IMR-90 (cell line): ENCODE measurements at regions not wholly inside any gene's neighbourhood (a gene's known extent, or its start where the extent isn't known, plus 50 kb on each side); places are given as distances from the start of the nearest gene placed in this dataset.

Experiments
- ATAC-seq: fragments of 200-7000 bp; cut with Tn5 transposase; 2 replicates; pipeline ENCODE4 v1.9.1; 2020; ENCODE audit warnings: low read depth, mild to moderate bottlenecking, moderate library complexity
- BruUV-seq: library from RNA; stranded (reverse); fragments of 400-500 nt; replicated peaks from 2 replicates; lab custom pipeline; 2021; lab: Mats Ljungman, UMichigan
- CTCF ChIA-PET: fragments of 300-600 bp; formaldehyde crosslinking; extraction: SDS; loops from one replicate; lab custom pipeline; 2021; ENCODE audit warnings: antibody characterized with exemption; lab: Yijun Ruan, JAX
- POLR2A ChIA-PET: fragments of 300-600 bp; sonication (Branson Sonifier 250); formaldehyde crosslinking; loops from one replicate; lab custom pipeline; 2022; ENCODE audit warnings: antibody characterized with exemption; ENCODE audit not compliant: unreplicated experiment; lab: Charles Lee
- DNase-seq: peaks from one replicate; pipeline ENCODE4 v3.0.0; 2013
- H2AFZ ChIP-seq: replicated peaks from 2 replicates; pipeline ENCODE3; 2013; ENCODE audit warnings: low read length, mild to moderate bottlenecking; ENCODE audit not compliant: poor library complexity
- H2AK5ac ChIP-seq: 2 replicates; pipeline ENCODE4 v1.6.1; 2013; ENCODE audit warnings: low read depth, low read length, inconsistent platforms
- H2AK9ac ChIP-seq: replicated peaks from 2 replicates; pipeline ENCODE3; 2013; ENCODE audit warnings: mild to moderate bottlenecking, low read depth, low read length, moderate library complexity; ENCODE audit not compliant: poor library complexity
- H2BK120ac ChIP-seq: 2 replicates; pipeline ENCODE4 v1.6.1; 2013; ENCODE audit warnings: low read depth, low read length, inconsistent platforms
- H2BK15ac ChIP-seq: 3 replicates; pipeline ENCODE4 v1.6.1; 2013; ENCODE audit warnings: low read depth, low read length, inconsistent platforms
- H2BK20ac ChIP-seq: 2 replicates; pipeline ENCODE4 v1.6.1; 2013; ENCODE audit warnings: low read depth, mild to moderate bottlenecking, inconsistent platforms, low read length, moderate library complexity
- H2BK5ac ChIP-seq: 2 replicates; pipeline ENCODE4 v1.6.1; 2013; ENCODE audit warnings: mild to moderate bottlenecking, low read depth, low read length, inconsistent platforms; ENCODE audit not compliant: poor library complexity, severe bottlenecking
- H3K14ac ChIP-seq: replicated peaks from 2 replicates; pipeline ENCODE4 v1.6.1; 2013; ENCODE audit warnings: low read depth, low read length, inconsistent platforms
- H3K18ac ChIP-seq: 2 replicates; pipeline ENCODE4 v1.6.1; 2013; ENCODE audit warnings: low read depth, low read length, control low read depth
- H3K23ac ChIP-seq: 2 replicates; pipeline ENCODE4 v1.6.1; 2013; ENCODE audit warnings: low read depth, low read length, inconsistent platforms
- H3K27ac ChIP-seq: 2 replicates; pipeline ENCODE4 v1.5.1; 2013; ENCODE audit warnings: mild to moderate bottlenecking, control low read depth, low read length; ENCODE audit not compliant: insufficient read depth
- H3K27me3 ChIP-seq: 2 replicates; pipeline ENCODE4 v1.6.1; 2013; ENCODE audit warnings: low read length; ENCODE audit not compliant: control insufficient read depth, insufficient read depth
- H3K36me3 ChIP-seq: 2 replicates; pipeline ENCODE4 v1.6.1; 2013; ENCODE audit warnings: low read length, mixed read lengths; ENCODE audit not compliant: control insufficient read depth, insufficient read depth
- H3K4ac ChIP-seq: 2 replicates; pipeline ENCODE4 v1.6.1; 2013; ENCODE audit warnings: low read depth, low read length, inconsistent platforms
- H3K4me1 ChIP-seq: 2 replicates; pipeline ENCODE4 v1.6.1; 2013; ENCODE audit warnings: low read length, mixed read lengths; ENCODE audit not compliant: control insufficient read depth, insufficient read depth
- H3K4me2 ChIP-seq: 2 replicates; pipeline ENCODE4 v1.6.1; 2013; ENCODE audit warnings: low read depth, mild to moderate bottlenecking, control low read depth, low read length, moderate library complexity
- H3K4me3 ChIP-seq: 2 replicates; pipeline ENCODE4 v1.5.1; 2013; ENCODE audit warnings: low read depth, mild to moderate bottlenecking, control low read depth, low read length, moderate library complexity; ENCODE audit not compliant: insufficient read depth
- H3K56ac ChIP-seq: 2 replicates; pipeline ENCODE4 v1.6.1; 2013; ENCODE audit warnings: low read length, inconsistent platforms; ENCODE audit not compliant: insufficient read depth; ENCODE audit errors: extremely low read depth
- H3K79me1 ChIP-seq, 2 experiments: 2 replicates each; pipeline ENCODE4 v1.6.1; 2013; ENCODE audit warnings: low read length in 2 of 2, inconsistent platforms in 1 of 2, low read depth in 1 of 2
- H3K9ac ChIP-seq: 2 replicates; pipeline ENCODE4 v1.6.1; 2013; ENCODE audit warnings: low read depth, low read length, control low read depth
- H3K9me1 ChIP-seq: 2 replicates; pipeline ENCODE4 v1.6.1; 2013; ENCODE audit warnings: low read length, inconsistent platforms; ENCODE audit not compliant: insufficient read depth
- H3K9me3 ChIP-seq: 2 replicates; pipeline ENCODE4 v1.6.1; 2013; ENCODE audit warnings: low read length; ENCODE audit not compliant: control insufficient read depth, insufficient read depth
- H4K20me1 ChIP-seq: 2 replicates; pipeline ENCODE4 v1.6.1; 2013; ENCODE audit warnings: low read length, inconsistent platforms; ENCODE audit not compliant: insufficient read depth
- H4K5ac ChIP-seq: 2 replicates; pipeline ENCODE4 v1.6.1; 2013; ENCODE audit warnings: mild to moderate bottlenecking, low read depth, low read length, control low read depth
- H4K8ac ChIP-seq, 2 experiments: 2 replicates each; pipeline ENCODE4 v1.6.1; 2013; ENCODE audit warnings: low read depth in 2 of 2, low read length in 2 of 2, control low read depth in 1 of 2, inconsistent platforms in 1 of 2
- H4K91ac ChIP-seq: 2 replicates; pipeline ENCODE4 v1.6.1; 2013; ENCODE audit warnings: low read depth, low read length, inconsistent platforms; ENCODE audit not compliant: insufficient read depth
- BHLHE40 ChIP-seq: fragments of 150-350 bp; IDR thresholded peaks from 2 replicates; pipeline ENCODE4 v1.6.1; 2016; ENCODE audit warnings: mild to moderate bottlenecking, low read depth, low read length
- CEBPB ChIP-seq: IDR thresholded peaks from 2 replicates; pipeline ENCODE4 v1.6.1; 2012; ENCODE audit warnings: low read depth, low read length, improper control_type of control experiment
- CHD1 ChIP-seq: IDR thresholded peaks from 2 replicates; pipeline ENCODE4 v1.6.1; 2012; ENCODE audit warnings: low read depth, low read length, improper control_type of control experiment
- ELK1 ChIP-seq: fragments of 150-350 bp; IDR thresholded peaks from 2 replicates; pipeline ENCODE4 v1.6.1; 2016; ENCODE audit warnings: low read depth, mild to moderate bottlenecking, low read length, moderate library complexity, borderline replicate concordance
- FOS ChIP-seq: fragments of 150-350 bp; IDR thresholded peaks from 2 replicates; pipeline ENCODE4 v1.6.1; 2016; ENCODE audit warnings: low read depth, low read length
- MAFK ChIP-seq: IDR thresholded peaks from 2 replicates; pipeline ENCODE4 v1.6.1; 2012; ENCODE audit warnings: low read depth, low read length, improper control_type of control experiment
- MAZ ChIP-seq: IDR thresholded peaks from 2 replicates; pipeline ENCODE4 v1.6.1; 2012; ENCODE audit warnings: low read depth, mild to moderate bottlenecking, low read length, improper control_type of control experiment, moderate library complexity, borderline replicate concordance
- MXI1 ChIP-seq: IDR thresholded peaks from 2 replicates; pipeline ENCODE4 v1.6.1; 2012; ENCODE audit warnings: low read depth, mild to moderate bottlenecking, low read length, moderate library complexity, borderline replicate concordance
- NFE2L2 ChIP-seq: fragments of 150-350 bp; IDR thresholded peaks from 2 replicates; pipeline ENCODE4 v1.6.1; 2016; ENCODE audit warnings: low read depth, mild to moderate bottlenecking, low read length
- POLR2A ChIP-seq: IDR thresholded peaks from 2 replicates; pipeline ENCODE4 v1.6.1; 2012; ENCODE audit warnings: mild to moderate bottlenecking, low read depth, low read length
- RAD21 ChIP-seq: IDR thresholded peaks from 2 replicates; pipeline ENCODE4 v1.6.1; 2012; ENCODE audit warnings: low read length, improper control_type of control experiment
- RCOR1 ChIP-seq: IDR thresholded peaks from 2 replicates; pipeline ENCODE4 v1.6.1; 2012; ENCODE audit warnings: mild to moderate bottlenecking, low read length, improper control_type of control experiment; ENCODE audit not compliant: insufficient replicate concordance
- RFX5 ChIP-seq: IDR thresholded peaks from 2 replicates; pipeline ENCODE4 v1.8.0; 2012; ENCODE audit warnings: low read depth, mild to moderate bottlenecking, low read length, moderate library complexity
- SMC3 ChIP-seq: fragments of 150-350 bp; IDR thresholded peaks from 2 replicates; pipeline ENCODE4 v1.6.1; 2016; ENCODE audit warnings: low read depth, mild to moderate bottlenecking, antibody characterized with exemption, low read length, moderate library complexity
- WGBS, 2 experiments: methylation state at CpG; one replicate each; pipeline versions ENCODE4 v1.1.5 to v1.1.7; 2013; ENCODE audit warnings: missing lambda C conversion rate in 2 of 2; ENCODE audit not compliant: insufficient read length in 1 of 2; ENCODE audit errors: extremely low coverage in 2 of 2; 5-methylcytosine and 5-hydroxymethylcytosine counted together
- dilution Hi-C: fragments of 300-500 bp; cut with HindIII; formaldehyde crosslinking; loops from one replicate; pipeline ENCODE4 v1.14.3; 2018; ENCODE audit warnings: low sequenced_read_pairs; ENCODE audit not compliant: unreplicated experiment
- in situ Hi-C: fragments of 300-500 bp; cut with MboI; formaldehyde crosslinking; loops from 3 replicates; pipeline ENCODE4 v1.14.3; 2019; ENCODE audit warnings: low sequenced_read_pairs, inconsistent platforms, mixed read lengths
- intact Hi-C: fragments of 100-400 bp; cut with micrococcal nuclease; formaldehyde crosslinking; loops from 2 replicates; pipeline ENCODE4 v1.10.0; 2022
- TF ChIP-seq, protein P1 (sequence below): fragments of 150-350 bp; IDR thresholded peaks from 2 replicates; pipeline ENCODE4 v1.6.1; 2017; ENCODE audit warnings: mild to moderate bottlenecking, antibody characterized with exemption, low read length, low read depth
- TF ChIP-seq, protein P2 (sequence below): conservative IDR thresholded peaks from 2 replicates; pipeline ENCODE4 v1.5.1; 2012; ENCODE audit warnings: mild to moderate bottlenecking, low read depth, low read length, improper control_type of control experiment

DNA sequence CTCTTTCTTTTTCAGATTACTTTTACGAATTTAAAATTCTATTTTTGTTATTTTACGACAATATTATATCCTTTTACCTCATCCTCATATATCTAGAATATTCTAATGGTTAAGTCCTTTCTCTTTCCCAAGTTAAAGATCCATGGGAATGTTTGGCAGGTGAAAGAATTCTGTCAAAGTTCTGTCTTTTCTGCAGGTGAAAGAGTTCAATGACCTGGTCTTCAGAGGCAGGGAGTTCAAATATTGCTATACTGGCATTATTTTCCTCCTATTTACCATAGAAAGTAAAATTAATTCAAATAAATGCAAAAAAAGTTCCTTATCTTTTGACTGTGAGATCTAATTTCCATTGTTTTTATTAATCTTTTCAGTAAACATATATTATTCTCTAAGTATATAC lies 194.3 kb downstream of the ARL4A start:
- no peak overlapping the region for H3K4me2 ChIP-seq
- no peak overlapping the region for H3K56ac ChIP-seq
- 100% methylated on average over 2 of the region's 2 CpGs; no CpG with 5 or more reads in 1 of the 2 experiments for WGBS, 2 experiments
- no peak overlapping the region for H4K5ac ChIP-seq
- BruUV-seq = no TSS peak
- intact Hi-C loops (loop anchor here (1.0 to 10.0 kb wide), 2 partner anchors 48 to 233 kb away; no protein-coding TSS in a partner anchor), in situ Hi-C loops (no loop called here), dilution Hi-C loops (no loop called here)
- no peaks in the 10 kb centered on the region for H3K27me3 ChIP-seq
- no peak overlapping the region for H2AK5ac ChIP-seq
- no peak overlapping the region for H3K4me3 ChIP-seq
- no peak for TF ChIP-seq MXI1
- TF ChIP-seq, protein P1, sequence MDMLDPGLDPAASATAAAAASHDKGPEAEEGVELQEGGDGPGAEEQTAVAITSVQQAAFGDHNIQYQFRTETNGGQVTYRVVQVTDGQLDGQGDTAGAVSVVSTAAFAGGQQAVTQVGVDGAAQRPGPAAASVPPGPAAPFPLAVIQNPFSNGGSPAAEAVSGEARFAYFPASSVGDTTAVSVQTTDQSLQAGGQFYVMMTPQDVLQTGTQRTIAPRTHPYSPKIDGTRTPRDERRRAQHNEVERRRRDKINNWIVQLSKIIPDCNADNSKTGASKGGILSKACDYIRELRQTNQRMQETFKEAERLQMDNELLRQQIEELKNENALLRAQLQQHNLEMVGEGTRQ = no peak
- no peak for TF ChIP-seq CEBPB
- TF ChIP-seq ELK1 = no peak
- TF ChIP-seq RFX5 = no peak
- TF ChIP-seq FOS = no peak
- TF ChIP-seq RCOR1 = no peak
- TF ChIP-seq MAZ = no peak
- no peak for TF ChIP-seq MAFK
- no peak for TF ChIP-seq CHD1
- no peak for TF ChIP-seq SMC3
- TF ChIP-seq BHLHE40 = no peak
- TF ChIP-seq, protein P2, sequence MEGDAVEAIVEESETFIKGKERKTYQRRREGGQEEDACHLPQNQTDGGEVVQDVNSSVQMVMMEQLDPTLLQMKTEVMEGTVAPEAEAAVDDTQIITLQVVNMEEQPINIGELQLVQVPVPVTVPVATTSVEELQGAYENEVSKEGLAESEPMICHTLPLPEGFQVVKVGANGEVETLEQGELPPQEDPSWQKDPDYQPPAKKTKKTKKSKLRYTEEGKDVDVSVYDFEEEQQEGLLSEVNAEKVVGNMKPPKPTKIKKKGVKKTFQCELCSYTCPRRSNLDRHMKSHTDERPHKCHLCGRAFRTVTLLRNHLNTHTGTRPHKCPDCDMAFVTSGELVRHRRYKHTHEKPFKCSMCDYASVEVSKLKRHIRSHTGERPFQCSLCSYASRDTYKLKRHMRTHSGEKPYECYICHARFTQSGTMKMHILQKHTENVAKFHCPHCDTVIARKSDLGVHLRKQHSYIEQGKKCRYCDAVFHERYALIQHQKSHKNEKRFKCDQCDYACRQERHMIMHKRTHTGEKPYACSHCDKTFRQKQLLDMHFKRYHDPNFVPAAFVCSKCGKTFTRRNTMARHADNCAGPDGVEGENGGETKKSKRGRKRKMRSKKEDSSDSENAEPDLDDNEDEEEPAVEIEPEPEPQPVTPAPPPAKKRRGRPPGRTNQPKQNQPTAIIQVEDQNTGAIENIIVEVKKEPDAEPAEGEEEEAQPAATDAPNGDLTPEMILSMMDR = no peak
- no peak for TF ChIP-seq POLR2A
- TF ChIP-seq NFE2L2 = no peak
- TF ChIP-seq RAD21 = no peak
- H3K9ac ChIP-seq = no peak overlapping the region
- no peak overlapping the region for H2BK5ac ChIP-seq
- H2BK120ac ChIP-seq = no peak overlapping the region
- no peak overlapping the region for H2AK9ac ChIP-seq
- no peak overlapping the region for H3K23ac ChIP-seq
- H3K36me3 ChIP-seq = no peaks in the 10 kb centered on the region
- H3K14ac ChIP-seq = no peak overlapping the region
- H2BK20ac ChIP-seq = no peak overlapping the region
- H3K4me1 ChIP-seq = peaks cover 3% of the 10 kb centered on the region; the same call in 1 of the 2 replicates
- no peak overlapping the region for H3K27ac ChIP-seq
- ATAC-seq = no peak
- ChIA-PET CTCF (interaction anchor here (0.6 kb wide), 1 partner anchor 56 kb away, joined by 3 read pairs; no protein-coding TSS in a partner anchor), POLR2A (no interaction called here)
- no peak overlapping the region for H3K18ac ChIP-seq
- no peak overlapping the region for H2BK15ac ChIP-seq
- no peak overlapping the region for H4K8ac ChIP-seq
- H4K20me1 ChIP-seq = no peaks in the 10 kb centered on the region
- H2AFZ ChIP-seq = no peak overlapping the region
- no peaks in the 10 kb centered on the region for H3K9me3 ChIP-seq
- DNase-seq = no peak
- no peak overlapping the region for H4K91ac ChIP-seq
- no peak overlapping the region for H3K4ac ChIP-seq
- no peaks in the 10 kb centered on the region for H3K9me1 ChIP-seq
- H3K79me1 ChIP-seq = no peaks in the 10 kb centered on the region
